NCI-H146 (cell line): ENCODE measurements at regions not wholly inside any gene's neighbourhood (a gene's known extent, or its start where the extent isn't known, plus 50 kb on each side); places are given as distances from the start of the nearest gene placed in this dataset.

Experiments used
- DNase-seq: peaks from one replicate; lab custom pipeline; 2025; lab: John Stamatoyannopoulos, UW

DNA sequence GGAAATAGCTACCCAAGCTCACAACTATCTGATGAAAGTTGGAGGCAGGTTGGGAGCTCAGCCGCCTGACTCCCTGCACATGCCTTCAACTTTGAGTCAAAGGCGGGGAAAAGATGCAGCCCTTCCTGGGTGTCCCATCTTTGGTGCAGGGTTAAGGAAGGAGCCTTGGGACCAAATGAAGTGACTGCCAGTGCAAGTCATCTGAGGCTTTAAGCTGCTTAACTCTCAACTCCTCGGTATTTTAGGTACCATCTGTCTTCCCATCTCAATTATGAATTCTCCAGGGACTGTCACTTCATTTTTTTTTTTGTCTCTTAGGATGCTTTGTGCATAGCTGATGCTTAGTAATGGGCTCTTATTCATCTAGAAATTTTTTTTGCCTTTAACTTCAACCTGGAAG lies 408.8 kb upstream of the C2CD4B start:
- no peak for DNase-seq

DNA sequence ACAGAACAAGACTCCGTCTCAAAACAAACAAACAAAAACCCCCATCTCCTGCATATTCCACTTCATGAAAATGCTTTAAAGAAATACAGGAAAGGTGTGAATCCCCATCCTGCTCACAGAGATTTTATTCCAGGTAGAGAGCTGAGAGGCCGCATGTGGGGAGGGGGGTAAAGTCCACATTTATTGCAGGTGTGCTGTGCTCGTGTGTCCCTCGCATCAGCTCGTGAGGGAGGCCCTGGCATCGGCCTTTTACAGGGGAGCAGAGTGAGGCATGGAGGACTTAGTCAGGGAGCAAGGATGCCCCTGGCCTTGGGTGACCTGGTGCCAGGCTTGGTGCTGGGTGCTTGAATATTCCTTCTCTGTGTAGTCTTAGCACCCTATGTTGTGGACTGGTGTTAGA lies 413.5 kb upstream of the C2CD4B start:
- no peak for DNase-seq

DNA sequence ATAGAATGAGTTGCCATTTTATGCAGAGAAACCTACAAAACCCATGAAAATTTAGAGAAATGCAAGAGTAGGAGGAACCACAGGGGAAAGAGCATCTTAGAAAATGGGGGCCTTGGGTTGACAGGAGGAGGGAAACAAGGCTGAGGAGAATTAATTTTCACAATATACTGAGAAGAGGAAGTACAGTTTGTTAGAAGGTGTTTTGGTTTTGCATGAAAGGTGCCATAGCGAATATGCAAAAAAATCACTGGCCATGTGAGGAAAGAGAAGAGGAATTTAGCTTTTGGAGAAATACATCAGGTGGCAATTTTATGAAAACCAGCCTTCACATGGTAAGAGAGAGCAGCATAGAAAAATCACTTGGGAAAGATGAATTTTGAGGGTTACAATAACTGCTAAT lies 413.9 kb upstream of the C2CD4B start:
- DNase-seq = no peak

DNA sequence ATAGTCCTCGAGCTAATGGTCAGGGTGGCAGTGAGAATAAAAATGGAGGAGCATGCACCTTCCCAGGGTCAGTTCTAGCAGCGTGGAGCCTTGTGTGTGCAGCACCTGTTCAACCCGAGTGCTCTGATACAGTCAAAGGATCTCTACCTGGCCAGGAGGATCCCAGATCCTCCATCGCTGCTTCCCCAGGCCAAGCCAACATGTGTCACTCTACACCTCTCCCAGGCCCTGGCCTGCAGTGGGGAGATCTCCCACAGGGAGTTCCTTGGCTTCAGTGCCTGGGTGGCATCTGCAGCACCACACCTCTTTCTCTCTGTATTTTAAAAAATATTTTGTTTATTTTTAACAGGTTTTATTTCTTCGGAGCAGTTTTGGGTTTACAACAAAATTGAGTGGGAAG lies 414.8 kb upstream of the C2CD4B start:
- DNase-seq = no peak

DNA sequence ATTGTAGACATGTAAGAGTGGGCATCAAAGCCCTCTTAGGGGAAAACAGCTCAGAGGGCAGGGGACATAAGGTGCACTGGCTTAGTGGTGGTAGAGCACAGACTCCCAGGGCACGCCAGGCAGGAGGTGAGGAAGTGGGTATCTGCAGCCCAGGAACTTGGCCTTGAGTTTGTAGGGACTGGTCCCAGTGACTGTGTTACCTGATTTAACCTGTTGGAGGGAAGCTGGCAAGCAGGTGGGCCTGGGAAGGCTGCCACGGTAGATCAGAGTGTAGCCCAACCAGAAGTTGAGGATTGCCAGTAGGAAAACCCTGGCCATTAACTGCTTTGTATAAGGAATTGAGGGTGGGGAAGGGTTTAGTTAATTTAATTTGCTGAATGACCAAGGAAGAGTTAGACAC lies 417.5 kb upstream of the C2CD4B start:
- DNase-seq = no peak

DNA sequence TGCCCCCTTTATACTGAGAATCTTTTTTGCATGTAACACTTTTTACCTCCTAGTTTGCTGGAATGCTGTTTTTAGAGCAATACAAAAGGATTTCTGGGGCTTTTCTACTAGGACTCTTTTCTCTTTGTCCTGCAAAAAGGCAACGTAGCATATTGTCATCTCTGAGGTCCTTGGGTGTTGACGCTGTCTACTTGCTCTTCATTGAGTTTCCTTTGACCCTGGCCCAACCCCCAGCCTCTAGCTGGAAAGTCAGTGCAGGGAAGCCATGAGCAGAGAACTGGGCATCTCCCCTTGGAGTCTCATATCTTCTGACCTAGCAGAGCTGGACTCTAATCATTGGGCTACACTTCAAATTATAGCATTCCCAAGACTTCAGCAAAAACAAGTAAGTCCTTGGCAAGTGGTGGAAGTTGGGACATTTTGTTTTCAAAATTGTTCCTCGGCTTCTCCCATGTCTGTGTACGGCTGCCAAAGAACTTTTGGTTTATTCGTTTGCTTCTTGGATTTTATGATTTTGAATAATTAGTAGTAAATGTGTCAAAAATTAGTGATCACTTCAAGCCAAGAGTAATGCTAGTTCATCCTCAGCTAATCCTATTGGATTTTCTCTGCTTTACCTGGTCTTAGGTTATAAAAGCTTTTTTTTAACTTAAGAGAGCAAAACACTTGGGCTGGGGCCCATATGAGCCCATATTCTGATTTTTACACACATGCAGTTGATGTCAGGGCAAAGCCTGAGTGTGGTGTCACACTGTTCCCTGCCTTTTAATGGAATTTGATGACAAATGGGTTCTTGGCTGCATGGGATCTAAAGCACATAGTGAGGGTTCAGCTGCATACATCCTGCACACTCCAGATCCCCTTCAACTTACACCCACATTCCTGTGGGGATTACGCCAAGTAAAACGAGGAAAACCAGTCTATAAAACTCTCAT lies 419.5 kb upstream of the C2CD4B start:
- no peak for DNase-seq

DNA sequence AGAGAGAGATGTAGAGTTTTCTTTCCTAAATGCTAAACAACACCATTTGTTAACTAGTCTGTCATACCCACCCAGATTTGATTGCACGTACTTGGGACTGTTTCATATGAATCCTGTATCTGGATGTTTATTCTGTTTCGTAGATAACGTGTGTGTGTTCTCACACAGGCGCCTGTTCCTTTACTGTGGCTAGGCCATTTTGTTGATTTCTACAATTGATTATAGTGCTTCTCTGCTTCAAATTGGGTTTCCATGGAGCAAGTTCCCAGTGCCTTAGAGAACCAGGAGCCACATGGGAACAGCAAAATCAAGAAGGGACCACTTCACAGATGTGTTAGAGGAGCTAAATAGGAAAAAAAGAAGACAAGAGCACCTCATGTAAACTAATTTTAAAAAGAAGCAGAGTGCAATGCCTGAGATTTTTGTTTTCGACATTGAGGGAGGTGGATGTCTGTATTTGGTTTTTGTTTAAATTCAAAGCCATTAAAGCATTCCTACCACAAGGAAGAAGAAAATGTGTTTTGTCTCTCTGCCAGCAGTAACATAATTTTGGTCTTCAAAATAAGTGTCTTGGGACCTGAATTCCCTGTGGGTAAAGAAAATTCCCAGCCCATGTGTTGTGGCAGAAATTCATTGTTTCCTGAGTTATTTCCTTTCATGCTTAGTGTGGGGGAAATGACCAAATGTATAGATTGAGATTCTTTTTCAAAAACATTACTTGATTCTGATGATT lies 424.0 kb upstream of the C2CD4B start:
- DNase-seq = no peak

DNA sequence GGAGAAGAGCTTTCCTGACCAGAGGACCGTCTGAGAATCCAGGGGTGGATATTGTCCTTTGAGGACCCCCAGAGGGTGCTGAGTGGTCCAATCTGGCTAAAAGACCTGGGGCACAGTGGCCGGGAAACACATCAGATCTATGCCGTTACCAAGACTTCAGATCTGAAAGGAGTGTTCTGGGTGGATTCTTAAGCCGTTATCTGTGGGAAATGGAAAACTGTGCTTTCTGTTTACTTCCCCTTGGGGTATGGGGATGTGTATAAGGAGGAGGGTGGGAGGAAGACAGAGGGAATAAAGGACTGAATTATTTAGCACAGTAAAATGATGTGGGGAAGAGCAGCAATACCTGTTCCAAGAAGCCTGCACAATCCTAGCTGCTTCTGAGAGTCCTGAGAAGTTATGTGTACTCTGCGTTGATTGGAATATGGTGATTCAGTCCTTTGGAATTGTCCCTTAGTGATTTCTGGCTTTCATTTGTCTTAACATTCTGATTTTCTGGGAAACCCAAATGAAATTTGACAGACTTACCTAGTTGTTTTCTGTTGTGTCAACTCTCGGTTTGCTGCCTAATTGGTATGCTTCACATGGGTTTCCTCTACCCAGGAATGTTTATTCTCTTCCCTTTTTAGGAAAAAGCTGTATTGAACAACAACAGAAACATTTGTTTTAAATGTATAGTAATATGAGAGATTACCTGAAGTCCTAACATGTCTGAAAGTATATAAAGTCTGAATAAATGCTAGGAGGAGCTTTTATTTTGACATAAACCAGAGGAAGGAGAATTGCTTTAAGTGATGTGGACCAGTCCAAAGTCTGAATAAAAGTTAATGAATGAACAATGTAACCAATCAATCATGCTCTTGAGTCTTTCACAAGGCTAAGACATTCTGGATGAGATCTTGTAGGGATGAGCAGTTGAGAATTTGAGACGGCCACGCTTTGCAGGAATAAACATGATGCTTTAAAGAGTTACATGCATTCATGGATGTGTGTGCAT lies 427.1 kb upstream of the C2CD4B start:
- no peak for DNase-seq

DNA sequence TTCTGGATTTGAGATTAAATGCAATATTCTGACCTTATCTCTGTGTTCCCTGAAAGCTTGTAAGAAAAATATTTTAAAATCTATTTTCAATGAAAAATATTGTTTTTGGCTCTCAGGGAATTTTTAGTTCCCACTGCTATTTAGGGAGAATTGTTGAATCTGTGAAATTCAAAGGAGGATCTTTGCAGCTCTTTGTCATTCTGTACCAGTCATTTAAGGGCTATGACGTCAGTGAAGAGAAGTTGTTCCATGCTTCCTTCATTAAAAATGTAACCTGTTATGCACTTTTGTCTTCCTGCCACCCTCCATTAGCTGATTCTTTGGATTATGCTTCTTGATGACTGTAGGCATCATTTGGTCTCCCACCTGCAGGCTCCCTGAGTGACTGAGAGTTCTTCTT lies 427.8 kb upstream of the C2CD4B start:
- DNase-seq = no peak

DNA sequence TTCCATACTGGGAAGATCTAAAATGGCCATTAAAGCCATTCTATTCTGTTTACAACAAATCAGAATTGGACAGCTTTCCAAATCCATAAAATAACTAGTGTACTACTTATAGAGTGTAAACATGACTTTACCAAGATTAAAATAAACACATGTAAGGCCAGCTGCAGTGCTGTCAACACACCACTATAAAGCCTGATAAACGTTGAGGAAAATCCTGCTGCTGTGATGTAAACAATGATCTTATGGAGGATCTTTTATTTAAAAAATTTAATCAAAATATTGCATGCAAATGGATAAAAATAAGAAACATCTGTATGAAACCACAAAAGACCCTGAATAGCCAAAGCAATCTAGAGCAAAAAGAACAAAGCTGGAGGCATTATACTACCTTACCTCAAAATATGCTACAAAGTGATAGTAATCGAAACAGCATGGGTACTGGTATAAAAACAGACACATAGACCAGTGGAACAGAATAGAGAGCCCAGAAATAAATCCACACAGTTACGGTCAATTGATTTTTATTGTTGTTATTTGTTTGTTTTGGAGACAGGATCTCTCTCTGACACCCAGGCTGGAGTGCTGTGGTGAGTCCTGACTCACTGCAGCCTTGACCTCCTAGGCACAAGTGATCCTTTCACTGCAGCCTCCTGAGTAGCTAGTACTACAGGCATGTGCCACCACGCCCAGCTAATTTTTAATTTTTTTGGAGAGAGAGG lies 428.8 kb upstream of the C2CD4B start:
- no peak for DNase-seq

DNA sequence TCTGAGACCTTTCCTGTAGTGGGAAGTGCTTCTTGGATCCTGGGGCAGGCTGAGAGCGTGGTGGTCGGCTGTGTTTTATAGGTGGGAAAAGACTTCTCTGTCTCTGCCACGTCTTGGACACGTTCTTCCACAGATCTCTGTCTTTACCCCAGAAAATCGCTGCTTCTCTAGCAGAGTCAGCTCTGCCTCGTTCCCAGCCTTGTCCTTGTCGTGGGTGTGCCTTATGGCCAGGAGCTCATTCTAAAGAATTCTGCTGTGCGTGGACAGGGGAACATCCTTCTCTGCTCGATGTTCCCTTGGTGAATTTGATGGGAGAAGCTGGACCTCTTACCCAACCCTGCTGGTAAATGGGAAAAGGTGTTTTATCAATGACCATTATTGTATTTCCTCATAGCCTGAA lies 433.1 kb upstream of the C2CD4B start:
- no peak for DNase-seq

DNA sequence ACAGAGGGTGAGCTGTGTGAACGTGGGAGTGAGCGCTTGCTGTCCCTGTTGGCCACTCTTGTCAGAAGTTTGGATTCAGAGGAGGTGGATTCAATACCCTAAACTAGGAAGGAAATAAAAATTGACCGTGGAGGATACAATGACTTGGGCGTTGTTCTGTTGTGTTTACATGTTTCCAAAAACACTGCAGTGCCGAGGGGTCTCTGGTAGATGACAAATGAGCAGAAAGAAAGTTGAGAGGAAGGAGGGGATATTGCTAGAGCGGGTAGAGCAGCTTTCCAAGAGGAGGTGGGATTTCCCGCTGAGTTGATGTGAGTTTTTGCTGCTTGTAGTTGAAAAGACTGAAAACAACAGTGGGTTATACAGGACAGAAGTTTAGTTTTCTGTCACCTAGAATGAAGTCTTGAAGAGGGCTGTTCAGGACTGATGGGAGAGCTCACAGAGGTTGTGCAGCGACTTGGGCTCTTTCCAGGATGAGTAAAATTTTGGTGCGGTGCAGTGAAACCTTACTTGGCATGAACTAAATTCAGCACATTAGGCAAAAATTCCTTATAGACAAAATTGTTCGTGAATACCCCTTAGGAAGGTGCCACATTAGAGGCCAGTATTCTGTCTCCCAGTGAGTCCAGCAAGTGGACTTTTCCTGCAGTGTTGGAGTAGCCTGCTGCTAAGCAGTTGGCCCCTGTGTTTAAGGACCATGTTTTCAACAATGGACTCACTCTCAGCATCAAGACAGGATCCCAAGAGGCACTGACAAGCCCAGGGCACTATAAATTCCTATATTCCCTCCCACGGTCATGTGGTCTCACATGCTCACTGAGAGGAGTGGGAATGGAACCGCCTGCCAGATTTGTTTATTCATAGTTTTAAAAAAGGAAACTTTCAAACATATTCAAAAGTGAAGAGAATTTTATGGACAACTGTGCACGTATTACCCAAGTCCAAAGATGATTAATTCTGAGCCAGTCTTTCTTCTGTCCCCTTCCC lies 435.0 kb upstream of the C2CD4B start:
- no peak for DNase-seq

DNA sequence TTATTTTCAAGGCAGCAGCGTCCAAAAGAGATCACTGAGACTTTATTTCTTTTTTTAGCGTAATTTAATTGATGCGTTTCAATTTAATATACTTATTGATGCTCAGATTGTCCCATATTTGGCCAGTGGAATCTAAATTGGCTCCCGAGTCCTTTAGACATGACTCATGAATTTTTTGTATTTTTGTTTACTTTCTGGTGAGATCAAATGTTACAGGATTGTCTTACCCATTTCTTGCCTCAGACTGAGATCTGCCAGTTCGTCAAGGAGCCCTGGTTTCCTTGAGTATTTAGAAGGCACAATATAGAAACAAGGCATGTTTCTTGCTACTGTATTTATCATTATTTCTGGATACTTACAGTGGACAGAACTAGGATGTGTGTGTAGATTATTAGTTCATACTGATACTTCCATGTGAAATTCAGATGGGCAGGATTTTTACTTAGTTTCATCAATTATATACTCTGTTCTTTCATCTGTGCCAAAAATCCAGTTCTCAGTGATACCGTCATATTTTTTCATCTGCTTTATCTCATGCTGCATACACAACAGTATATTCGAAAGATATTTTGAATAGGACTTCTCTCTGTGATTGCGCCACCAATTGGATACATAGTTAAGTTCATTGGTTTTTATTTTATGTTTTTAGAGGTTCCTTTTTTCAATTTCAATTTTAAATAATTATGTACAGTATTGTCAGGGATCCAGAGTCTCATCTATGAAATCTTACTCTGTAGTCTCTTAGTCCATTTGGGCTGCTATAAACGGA lies 436.9 kb upstream of the C2CD4B start:
- DNase-seq = no peak

DNA sequence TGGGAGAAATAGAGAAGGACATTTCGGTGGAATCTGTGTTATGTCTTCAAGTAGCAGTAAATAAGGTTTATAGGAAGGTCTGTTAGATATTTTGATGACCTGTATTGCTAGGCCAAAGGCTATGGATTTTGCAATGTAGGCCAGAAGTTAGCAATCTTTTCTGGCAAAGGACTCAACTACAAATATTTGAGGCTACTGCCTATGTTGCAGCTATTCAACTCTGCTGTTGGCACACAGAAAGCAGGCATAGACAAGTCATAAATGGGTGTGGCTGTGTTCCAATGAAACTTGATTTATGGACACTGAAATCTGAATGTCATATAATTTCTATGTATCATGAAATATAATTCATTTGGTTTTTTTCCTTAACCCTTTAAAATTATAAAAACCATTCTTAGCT lies 438.7 kb upstream of the C2CD4B start:
- no peak for DNase-seq

DNA sequence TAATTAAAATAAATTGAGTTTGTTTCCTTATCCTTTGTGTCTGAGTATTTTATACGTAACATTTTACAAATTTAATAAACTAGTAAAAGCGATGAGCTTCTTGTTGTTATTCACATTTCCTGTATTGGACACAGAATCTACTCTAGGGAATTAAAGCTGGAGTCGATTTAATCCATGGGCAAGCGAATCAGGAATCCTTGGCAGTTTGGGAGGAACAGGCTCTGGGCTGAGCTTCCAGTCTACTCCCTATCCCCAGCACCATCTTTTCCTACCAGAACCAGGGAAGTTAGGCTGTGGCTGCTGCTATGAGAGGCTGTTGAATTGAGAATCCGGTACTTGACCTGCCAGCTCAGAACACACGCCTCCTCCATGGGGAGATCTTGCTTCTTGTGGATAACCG lies 437.3 kb upstream of the TPM1 start:
- DNase-seq = no peak

DNA sequence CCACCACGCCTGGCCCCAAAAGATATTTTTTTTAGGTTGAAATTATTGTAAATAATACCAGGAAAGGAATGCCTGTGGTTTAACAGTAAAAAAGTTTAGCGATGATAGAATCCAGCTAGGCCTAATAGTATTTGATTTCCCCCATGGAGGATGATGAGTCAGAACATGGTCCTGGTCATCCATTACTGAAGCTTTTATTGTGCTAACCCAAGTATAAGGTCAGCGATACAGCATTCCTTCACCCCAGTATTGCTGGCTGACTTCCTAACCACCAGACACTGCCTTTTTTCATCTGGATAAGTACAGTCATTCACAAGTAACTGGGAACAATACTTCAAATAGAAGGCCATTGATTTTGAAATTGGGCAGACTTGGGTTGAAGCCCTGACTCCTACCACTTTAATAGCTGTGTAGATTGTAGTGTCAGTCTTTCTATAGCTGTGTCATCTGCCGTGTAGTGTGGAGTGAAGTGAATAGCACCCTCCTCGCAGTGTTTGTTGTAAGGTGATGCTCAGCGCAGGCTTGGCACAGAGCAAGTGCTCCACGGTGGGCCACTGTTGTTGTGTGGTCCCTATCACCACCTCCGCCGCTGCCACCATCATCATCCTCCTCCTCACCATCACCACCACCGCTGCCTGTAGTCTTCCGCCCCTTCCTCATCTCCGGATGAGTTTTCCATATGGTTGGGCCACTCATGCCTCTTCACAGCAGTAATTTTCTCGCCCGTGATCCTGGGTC lies 436.0 kb upstream of the TPM1 start:
- no peak for DNase-seq

DNA sequence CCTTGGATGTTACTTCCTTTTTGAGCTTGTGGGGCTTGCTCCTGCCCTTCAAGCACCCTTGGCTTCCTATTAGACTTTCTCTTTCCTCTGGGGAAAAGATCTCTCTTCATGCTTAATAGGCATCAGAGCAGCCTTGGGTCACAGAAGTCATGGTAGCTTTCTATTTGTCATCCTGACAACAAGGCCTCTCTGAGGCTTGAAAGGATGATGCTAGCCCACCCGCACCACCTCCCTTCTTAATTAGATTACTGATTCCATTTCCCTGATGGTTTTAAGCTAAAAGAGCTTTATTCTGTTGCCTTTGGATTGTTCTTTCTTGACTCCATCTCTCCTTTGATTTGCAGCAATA lies 435.5 kb upstream of the TPM1 start:
- DNase-seq = no peak

DNA sequence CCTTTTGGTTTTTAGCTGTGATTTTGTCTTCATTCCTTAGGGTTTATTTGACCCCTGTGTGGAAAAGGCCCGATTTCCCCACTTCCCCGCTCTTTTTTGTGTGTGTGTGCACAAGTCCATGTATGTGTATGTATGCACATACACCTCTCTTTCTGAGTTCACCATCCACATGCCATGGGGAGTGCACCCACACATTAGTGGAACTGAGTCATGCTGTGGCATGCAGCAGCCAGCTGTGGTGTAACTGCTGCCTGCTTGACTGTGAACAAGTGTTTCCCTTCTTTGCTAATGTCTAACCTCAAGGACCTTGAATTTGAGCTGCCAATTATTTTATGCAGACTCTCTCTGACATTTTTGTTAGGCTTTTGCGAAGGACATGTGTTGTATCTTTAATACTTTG lies 434.9 kb upstream of the TPM1 start:
- no peak for DNase-seq

DNA sequence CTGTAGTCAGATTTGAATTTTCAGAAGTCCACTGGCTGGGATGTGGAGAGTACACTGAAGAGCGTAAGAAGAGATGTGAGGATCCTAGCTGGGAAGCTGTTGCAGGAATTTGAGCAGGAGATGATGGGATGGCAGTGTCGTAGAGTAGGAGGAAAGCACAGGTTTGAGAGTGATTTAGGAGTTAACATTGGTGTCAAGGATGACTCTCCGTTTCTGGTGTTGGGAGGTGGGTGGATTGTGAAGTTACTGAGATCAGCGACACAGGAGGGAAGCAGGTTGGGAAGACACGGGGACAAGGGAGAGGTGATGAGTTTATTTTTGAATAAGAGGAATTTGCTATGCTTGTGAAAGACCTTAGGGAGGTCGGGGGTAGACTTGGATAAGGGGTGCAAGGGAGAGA lies 434.2 kb upstream of the TPM1 start:
- no peak for DNase-seq
